ENCODE measurements at regions not wholly inside any gene's neighbourhood (a gene's known extent, or its start where the extent isn't known, plus 50 kb on each side); places are given as distances from the start of the nearest gene placed in this dataset.
"Not testable (repeated sequence)": the region's sequence is repeated elsewhere in the genome, so short reads cannot be mapped to it uniquely, and the experiment has no call there.

DNA sequence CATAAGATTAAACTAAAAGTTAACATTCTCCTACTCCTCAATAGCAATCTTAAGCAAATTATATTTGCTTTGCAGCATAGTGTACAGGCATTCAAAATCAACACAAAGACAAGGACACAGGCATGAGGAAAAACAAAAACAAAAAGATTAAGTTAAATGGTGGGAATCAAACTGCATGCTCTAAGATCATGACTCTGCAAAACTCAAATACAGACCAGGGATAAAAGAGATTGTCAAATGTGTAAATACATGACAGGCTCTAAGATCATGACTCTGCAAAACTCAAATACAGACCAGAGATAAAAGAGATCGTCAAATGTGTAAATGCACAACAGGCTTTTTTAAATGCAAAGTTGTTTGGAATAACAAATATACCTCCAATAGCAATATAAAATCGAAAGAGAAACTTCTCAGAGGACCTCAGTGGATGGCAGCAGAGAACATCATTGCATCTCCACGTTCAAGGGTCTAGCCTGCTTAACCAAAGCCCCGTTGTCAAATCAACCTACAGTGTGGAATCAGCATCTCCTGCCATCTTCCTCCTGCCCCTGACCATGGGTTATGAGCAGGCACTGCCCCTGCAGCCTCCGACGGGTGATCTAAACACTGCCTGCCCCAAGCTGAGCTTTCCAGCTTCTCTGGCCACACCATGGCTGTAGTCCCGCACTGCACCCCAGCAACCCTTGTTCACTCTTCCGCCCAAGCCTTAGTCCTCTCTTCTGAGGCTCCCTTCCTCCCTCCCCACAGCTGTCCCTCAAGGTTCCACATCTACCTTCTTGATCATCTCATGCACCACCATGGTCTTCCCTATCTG, 446.1 kb downstream of the SOX9 start:
- no peak overlapping the region for H3K4me3 ChIP-seq (ENCODE audit: low read length)
- no peaks in the 10 kb centered on the region for H3K9me3 ChIP-seq (ENCODE audit: insufficient read depth, low read depth, low read length)
- H3K27ac ChIP-seq (ENCODE audit: low read depth, low read length): no peak overlapping the region
- no peaks in the 10 kb centered on the region for H3K4me1 ChIP-seq (ENCODE audit: insufficient read depth, low read length)
- H3K27me3 ChIP-seq (ENCODE audit: insufficient read depth, low read length): no peaks in the 10 kb centered on the region
- no peaks in the 10 kb centered on the region for H3K36me3 ChIP-seq (ENCODE audit: insufficient read depth, low read length)
- no peak overlapping the region for H3K9ac ChIP-seq (ENCODE audit: low read depth, low read length)
- WGBS: 83% methylated on average over 8 of the region's 8 CpGs

DNA sequence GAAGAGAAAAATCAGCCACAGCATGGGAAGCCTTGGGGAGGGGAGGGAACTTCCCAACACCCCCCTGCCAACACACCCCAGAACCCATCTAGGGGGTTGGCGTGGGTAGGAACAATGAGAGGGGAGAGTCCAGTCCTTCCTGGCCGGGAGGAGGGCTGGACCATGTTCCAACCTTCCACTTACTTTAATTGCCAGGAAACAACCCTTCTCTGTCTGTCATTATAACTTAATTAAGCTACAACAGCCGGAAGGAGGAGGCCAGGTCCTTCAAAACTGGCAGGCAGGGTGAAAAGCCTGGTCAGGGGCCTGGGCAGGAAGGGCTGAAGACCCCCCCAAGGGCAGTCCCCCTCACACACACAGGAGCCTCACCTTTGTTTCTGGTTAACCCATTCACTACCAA, 447.0 kb downstream of the SOX9 start:
- Histone ChIP-seq H3K4me1 (ENCODE audit: insufficient read depth, low read length) (no peaks in the 10 kb centered on the region), H3K9ac (ENCODE audit: low read depth, low read length) (no peak overlapping the region), H3K9me3 (ENCODE audit: insufficient read depth, low read depth, low read length) (no peaks in the 10 kb centered on the region), H3K36me3 (ENCODE audit: insufficient read depth, low read length) (no peaks in the 10 kb centered on the region), H3K4me3 (ENCODE audit: low read length) (no peak overlapping the region), H3K27ac (ENCODE audit: low read depth, low read length) (no peak overlapping the region), H3K27me3 (ENCODE audit: insufficient read depth, low read length) (no peaks in the 10 kb centered on the region)
- WGBS: 60% methylated on average over 2 of the region's 3 CpGs

DNA sequence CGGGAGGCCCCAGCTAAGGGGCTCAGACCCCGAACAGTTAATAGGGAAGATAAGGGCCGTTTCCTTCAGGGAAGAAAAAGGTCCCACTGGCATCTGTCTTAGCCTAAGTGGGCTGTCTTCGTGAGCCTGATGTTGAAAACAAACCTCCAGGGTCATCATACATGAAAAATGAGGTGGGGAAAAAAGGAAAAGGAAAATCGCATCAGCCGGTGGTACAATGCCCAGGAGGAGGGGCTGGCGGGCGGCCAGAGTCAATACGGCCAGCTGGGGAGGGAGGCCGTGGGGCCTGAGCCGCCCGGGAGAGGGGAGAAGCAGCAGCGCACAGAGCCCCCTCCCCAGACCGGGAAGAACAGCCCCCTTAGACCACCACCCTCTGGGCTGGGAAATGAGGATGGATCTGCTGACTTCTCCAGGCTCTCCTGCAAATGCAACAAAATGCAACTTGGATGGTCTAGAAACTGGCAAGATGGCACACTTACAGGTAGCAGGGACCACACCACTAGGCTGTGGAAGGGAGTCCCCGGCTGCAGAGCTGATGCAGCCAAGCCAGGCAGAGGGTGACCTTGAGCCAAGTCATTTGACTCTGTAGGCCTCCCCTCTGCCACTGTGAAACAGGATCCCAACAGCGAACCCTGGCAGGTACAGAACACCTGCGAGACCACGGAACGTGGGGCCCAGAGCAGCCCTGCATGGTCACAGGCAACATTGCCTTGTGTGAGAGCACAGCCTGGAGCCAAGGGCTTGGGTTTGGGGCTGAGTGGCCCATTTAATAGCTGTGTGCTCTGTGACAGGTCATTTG, 448.5 kb downstream of the SOX9 start:
- no peak overlapping the region for H3K27ac ChIP-seq (ENCODE audit: low read depth, low read length)
- no peaks in the 10 kb centered on the region for H3K9me3 ChIP-seq (ENCODE audit: insufficient read depth, low read depth, low read length)
- no peaks in the 10 kb centered on the region for H3K27me3 ChIP-seq (ENCODE audit: insufficient read depth, low read length)
- no peaks in the 10 kb centered on the region for H3K36me3 ChIP-seq (ENCODE audit: insufficient read depth, low read length)
- WGBS: 88% methylated on average over 17 of the region's 19 CpGs
- no peak overlapping the region for H3K9ac ChIP-seq (ENCODE audit: low read depth, low read length)
- H3K4me1 ChIP-seq (ENCODE audit: insufficient read depth, low read length): no peaks in the 10 kb centered on the region
- no peak overlapping the region for H3K4me3 ChIP-seq (ENCODE audit: low read length)

DNA sequence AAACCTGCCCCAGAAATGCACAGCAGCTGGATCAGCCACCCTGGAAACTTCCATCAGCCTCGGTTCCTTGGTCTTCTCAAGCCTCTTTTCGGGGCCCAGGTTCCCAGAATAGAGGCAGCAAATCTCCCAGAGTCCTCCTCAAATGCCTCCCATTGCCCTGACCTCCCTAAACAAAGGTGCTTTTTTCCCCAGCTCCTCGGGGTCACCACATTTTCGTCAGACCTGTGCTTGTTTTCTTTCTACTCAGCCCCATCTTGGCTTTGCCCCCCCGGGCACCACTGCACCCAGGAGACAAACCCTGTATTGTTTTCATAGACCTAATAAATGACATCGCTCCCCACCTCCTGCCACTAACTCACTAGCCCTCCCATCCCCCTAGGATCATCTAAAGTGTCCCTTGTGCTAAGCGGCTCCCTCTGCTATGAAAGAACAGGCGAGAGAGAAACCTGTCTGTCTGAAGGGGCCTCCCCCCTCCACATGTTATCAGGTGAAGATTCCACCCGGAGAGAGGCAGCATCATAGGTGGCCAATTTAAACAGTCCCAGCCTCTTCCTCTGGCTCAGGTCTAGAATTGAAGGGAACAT, 451.1 kb downstream of the SOX9 start:
- no peak overlapping the region for H3K27ac ChIP-seq (ENCODE audit: low read depth, low read length)
- peaks cover 20% of the 10 kb centered on the region for H3K4me1 ChIP-seq (ENCODE audit: insufficient read depth, low read length)
- 82% methylated on average over 9 of the region's 9 CpGs for WGBS

DNA sequence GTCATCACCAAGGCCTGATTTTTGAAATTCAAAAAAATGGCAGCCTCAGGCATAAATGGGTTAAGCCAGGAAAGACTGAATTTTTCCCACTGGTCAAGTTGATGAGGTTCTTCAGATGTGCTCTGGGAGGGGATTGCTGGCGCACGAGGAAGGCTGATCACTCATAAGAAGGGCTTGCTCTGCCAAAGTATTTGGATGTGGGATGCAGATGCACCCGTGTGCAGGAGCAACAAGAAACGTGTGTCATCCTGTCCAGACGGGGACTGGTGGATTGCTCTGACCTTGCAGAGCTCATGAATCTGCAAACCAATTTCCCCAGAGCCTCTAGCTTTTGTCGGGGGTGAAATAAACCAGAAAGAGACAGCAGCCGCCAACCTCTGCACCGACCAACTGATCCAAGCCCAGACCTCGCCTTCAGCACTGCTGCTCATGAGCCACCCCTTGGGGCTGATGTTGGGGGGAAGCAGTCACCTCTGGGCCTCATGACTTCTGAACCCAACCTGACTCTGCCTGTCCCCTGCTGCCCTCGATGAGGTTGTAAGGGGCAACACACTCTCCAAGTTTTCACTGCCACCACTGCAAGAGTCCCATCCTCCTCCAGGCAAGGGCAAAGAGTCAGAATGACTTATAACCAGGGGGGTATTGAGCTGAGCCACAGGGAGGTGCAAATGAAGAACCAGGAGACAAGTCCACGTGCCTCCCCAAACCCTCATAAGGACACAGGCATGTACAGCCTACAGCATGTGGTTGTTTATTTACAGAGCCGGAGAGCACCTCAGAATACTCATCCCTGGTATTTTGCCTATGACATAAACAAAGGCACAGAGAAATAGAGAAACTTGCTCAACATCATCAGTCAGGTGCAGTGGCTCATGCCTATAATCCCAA, 452.0 kb downstream of the SOX9 start:
- Histone ChIP-seq H3K9me3 (ENCODE audit: insufficient read depth, low read depth, low read length) (no peaks in the 10 kb centered on the region), H3K4me1 (ENCODE audit: insufficient read depth, low read length) (peaks cover 23% of the 10 kb centered on the region), H3K9ac (ENCODE audit: low read depth, low read length) (no peak overlapping the region), H3K4me3 (ENCODE audit: low read length) (no peak overlapping the region), H3K27ac (ENCODE audit: low read depth, low read length) (no peak overlapping the region), H3K36me3 (ENCODE audit: insufficient read depth, low read length) (no peaks in the 10 kb centered on the region), H3K27me3 (ENCODE audit: insufficient read depth, low read length) (no peaks in the 10 kb centered on the region)
- 90% methylated on average over 12 of the region's 12 CpGs for WGBS

More for the DNA sequence above, 451.1 kb downstream of the SOX9 start:
- Histone ChIP-seq H3K9me3 (ENCODE audit: insufficient read depth, low read depth, low read length) (no peaks in the 10 kb centered on the region), H3K36me3 (ENCODE audit: insufficient read depth, low read length) (no peaks in the 10 kb centered on the region), H3K27me3 (ENCODE audit: insufficient read depth, low read length) (no peaks in the 10 kb centered on the region), H3K4me3 (ENCODE audit: low read length) (no peak overlapping the region), H3K9ac (ENCODE audit: low read depth, low read length) (no peak overlapping the region)

DNA sequence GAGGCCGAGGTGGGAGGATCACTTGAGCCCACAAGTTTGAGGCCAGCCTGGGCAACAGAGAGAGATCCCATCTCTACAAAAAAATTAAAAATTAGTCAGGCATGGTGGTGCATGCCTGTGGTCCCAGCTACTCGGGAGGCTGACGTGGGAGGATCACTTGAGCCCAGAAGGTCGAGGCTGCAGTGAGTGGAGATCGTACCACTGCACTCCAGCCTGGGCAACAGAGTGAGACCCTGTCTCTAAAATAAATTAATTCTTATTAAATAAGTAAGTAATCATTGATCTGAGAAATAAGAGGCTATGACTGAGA, 452.6 kb downstream of the SOX9 start:
- not testable (repeated sequence) for H3K4me3 ChIP-seq (ENCODE audit: low read length); H3K36me3 ChIP-seq (ENCODE audit: insufficient read depth, low read length); H3K27ac ChIP-seq (ENCODE audit: low read depth, low read length); H3K9ac ChIP-seq (ENCODE audit: low read depth, low read length); H3K9me3 ChIP-seq (ENCODE audit: insufficient read depth, low read depth, low read length); H3K27me3 ChIP-seq (ENCODE audit: insufficient read depth, low read length)
- 91% methylated on average over 5 of the region's 5 CpGs for WGBS
- H3K4me1 ChIP-seq (ENCODE audit: insufficient read depth, low read length): peaks cover 23% of the 10 kb centered on the region

DNA sequence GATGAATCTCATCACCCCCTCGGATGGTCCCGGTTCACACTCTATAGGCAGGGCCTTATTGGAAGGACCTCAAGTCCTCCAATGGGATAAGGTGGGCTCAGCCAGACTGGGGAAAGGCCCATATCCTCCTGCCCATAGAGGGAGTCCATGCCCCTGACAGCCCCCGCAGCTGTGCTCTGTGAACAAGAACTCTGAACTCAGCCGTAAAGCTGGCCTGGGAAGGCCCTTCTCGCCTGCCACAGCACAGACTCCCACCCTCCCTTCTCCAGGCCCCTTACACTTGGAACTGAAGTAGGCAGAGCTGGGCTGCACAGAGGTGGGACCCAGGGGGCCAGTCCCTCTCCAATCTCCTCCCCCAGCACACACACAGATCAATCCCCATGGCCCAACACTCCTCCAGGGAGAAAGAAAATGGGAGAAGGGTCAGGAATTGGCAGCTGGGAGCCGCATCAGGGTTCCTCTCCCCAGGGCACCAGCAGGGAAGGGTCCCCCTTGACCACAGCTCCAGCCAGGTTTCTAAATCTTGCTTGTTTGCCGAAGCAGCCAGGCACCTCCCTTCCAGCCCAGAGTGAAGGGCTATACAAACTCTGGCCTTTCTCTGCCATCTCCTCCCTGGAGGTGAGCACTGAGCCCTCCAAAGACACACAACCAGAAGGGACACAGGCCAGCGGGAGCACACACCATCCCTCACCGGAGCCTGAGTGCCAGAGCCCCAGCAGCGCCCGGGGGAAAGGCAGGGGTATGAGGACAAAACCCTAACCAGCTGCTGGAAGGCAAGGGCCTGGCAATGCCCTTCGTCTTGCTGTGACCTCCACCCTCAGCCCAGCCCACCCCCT, 454.1 kb downstream of the SOX9 start:
- H3K9me3 ChIP-seq (ENCODE audit: insufficient read depth, low read depth, low read length): no peaks in the 10 kb centered on the region
- 90% methylated on average over 12 of the region's 12 CpGs for WGBS
- no peak overlapping the region for H3K27ac ChIP-seq (ENCODE audit: low read depth, low read length)
- no peak overlapping the region for H3K9ac ChIP-seq (ENCODE audit: low read depth, low read length)
- no peaks in the 10 kb centered on the region for H3K36me3 ChIP-seq (ENCODE audit: insufficient read depth, low read length)
- H3K4me1 ChIP-seq (ENCODE audit: insufficient read depth, low read length): peaks cover 23% of the 10 kb centered on the region
- H3K4me3 ChIP-seq (ENCODE audit: low read length): no peak overlapping the region
- H3K27me3 ChIP-seq (ENCODE audit: insufficient read depth, low read length): no peaks in the 10 kb centered on the region

DNA sequence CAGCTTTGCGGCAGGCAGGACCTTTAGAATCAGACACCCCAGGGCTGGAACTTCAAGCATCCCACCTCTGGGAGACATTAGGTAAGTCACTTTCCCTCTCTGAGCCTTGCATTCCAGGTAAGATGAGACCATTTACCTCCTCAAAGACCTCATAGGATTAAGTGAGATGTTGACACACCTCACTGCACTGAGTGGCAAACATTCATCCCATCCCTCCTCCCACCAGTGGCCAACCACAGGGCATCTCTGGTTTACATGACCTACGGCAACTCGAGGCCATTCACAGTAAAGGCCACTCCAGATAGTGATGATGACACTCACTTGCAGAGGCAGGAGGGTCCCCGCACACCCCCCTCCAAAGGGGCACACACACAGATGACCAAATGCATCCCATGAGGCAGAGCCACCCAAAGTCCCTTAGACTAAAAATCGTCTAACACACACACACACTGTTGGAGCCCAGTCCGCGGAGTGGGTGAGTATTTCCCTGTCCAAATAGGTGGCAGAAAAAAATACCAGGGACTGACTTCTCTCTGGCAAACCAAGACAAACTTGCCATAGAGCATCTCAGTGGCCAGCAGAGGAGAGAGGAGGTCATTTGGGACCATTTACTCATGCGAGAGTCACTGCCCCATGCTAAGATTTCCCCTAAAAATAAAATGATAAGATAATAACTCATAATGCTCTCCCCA, 454.9 kb downstream of the SOX9 start:
- H3K9me3 ChIP-seq (ENCODE audit: insufficient read depth, low read depth, low read length): no peaks in the 10 kb centered on the region
- WGBS: 59% methylated on average over 7 of the region's 8 CpGs
- no peaks in the 10 kb centered on the region for H3K36me3 ChIP-seq (ENCODE audit: insufficient read depth, low read length)
- peak overlapping the region; percentile 48; the same call in 1 of the 2 replicates for H3K27ac ChIP-seq (ENCODE audit: low read depth, low read length)
- H3K9ac ChIP-seq (ENCODE audit: low read depth, low read length): no peak overlapping the region; the same call in 1 of the 2 replicates
- H3K4me3 ChIP-seq (ENCODE audit: low read length): peak overlapping the region; percentile 35; the same call in 1 of the 2 replicates
- peaks cover 23% of the 10 kb centered on the region for H3K4me1 ChIP-seq (ENCODE audit: insufficient read depth, low read length)
- no peaks in the 10 kb centered on the region for H3K27me3 ChIP-seq (ENCODE audit: insufficient read depth, low read length)

DNA sequence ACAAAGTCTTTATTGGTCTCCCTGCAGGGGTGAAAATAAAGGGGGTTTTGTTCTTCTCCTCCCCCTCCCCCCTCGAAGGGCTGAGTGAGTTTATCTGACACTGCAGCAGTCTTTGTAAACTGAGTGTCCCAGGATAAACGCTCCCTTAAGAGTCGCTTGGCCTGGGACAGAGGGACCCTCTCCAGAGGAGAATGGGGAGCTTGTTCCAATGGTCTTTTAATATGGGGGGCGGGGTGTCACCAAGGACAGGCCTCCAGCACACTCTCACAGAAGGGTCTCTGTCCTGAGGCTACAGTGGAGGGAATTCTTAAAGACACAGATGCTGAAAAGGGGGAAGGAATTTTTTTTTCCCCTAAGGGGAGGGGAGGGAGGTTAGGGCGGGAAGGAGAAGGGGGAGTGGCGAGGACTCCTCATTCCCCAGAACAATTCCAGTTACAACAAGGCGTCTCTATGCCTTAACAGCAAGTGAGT, 455.5 kb downstream of the SOX9 start:
- H3K27ac ChIP-seq (ENCODE audit: low read depth, low read length): peak overlapping the region; percentile 48
- H3K27me3 ChIP-seq (ENCODE audit: insufficient read depth, low read length): no peaks in the 10 kb centered on the region
- H3K9ac ChIP-seq (ENCODE audit: low read depth, low read length): no peak overlapping the region; the same call in 1 of the 2 replicates
- 15% methylated on average over 6 of the region's 7 CpGs for WGBS
- H3K4me1 ChIP-seq (ENCODE audit: insufficient read depth, low read length): peaks cover 23% of the 10 kb centered on the region
- peak overlapping the region; percentile 35; the same call in 1 of the 2 replicates for H3K4me3 ChIP-seq (ENCODE audit: low read length)
- no peaks in the 10 kb centered on the region for H3K36me3 ChIP-seq (ENCODE audit: insufficient read depth, low read length)
- H3K9me3 ChIP-seq (ENCODE audit: insufficient read depth, low read depth, low read length): no peaks in the 10 kb centered on the region

Measured in HUES64 (cell line).